ENCODE measurements at regions not wholly inside any gene's neighbourhood (a gene's known extent, or its start where the extent isn't known, plus 50 kb on each side); places are given as distances from the start of the nearest gene placed in this dataset.

GRCh38 chr2:6776125-6776524, 89.6 kb downstream of the CMPK2 start:
- WGBS (ENCODE audit: insufficient coverage, low coverage, low lambda C conversion rate, missing lambda C conversion rate): 67% methylated on average over 4 of the region's 4 CpGs
- DNase-seq (no peak), ATAC-seq (no peak)
- Histone ChIP-seq H3K4me3 (no peak overlapping the region), H3K4me1 (no peaks in the 10 kb centered on the region), H3K9me3 (no peaks in the 10 kb centered on the region), H3K27ac (no peak overlapping the region), H3K27me3 (no peaks in the 10 kb centered on the region), H3K36me3 (no peaks in the 10 kb centered on the region)
- intact Hi-C loops (cut with DNase I): loop anchor here (10.0 kb wide), 1 partner anchor 421 kb away; no protein-coding TSS in a partner anchor
- TF ChIP-seq CTCF (IDR thresholded peaks at IDR 0.05): no peak
- no peak for TF ChIP-seq POLR2A (IDR thresholded peaks at IDR 0.05)

GRCh38 chr2:6777626-6778025, 88.1 kb downstream of the CMPK2 start:
- 55% methylated on average over 4 of the region's 4 CpGs for whole genome bisulfite sequencing (ENCODE audit: insufficient coverage, low coverage, low lambda C conversion rate, missing lambda C conversion rate)
- ATAC-seq (no peak), DNase-seq (no peak)
- no peak overlapping the region for H3K27ac ChIP-seq
- no peaks in the 10 kb centered on the region for H3K36me3 ChIP-seq
- no peak overlapping the region for H3K4me3 ChIP-seq
- no peaks in the 10 kb centered on the region for H3K9me3 ChIP-seq
- H3K4me1 ChIP-seq: no peaks in the 10 kb centered on the region
- H3K27me3 ChIP-seq: no peaks in the 10 kb centered on the region
- TF ChIP-seq POLR2A (IDR thresholded peaks at IDR 0.05) (no peak), CTCF (IDR thresholded peaks at IDR 0.05) (no peak)
- intact Hi-C loops (cut with DNase I): loop anchor here (10.0 kb wide), 1 partner anchor 423 kb away; no protein-coding TSS in a partner anchor

- H3K4me3 ChIP-seq: no peak overlapping the region
- WGBS (ENCODE audit: insufficient coverage, low coverage, low lambda C conversion rate, missing lambda C conversion rate): 22% methylated on average over 2 of the region's 8 CpGs
- no peaks in the 10 kb centered on the region for H3K9me3 ChIP-seq
- H3K36me3 ChIP-seq: no peaks in the 10 kb centered on the region
- TF ChIP-seq CTCF (IDR thresholded peaks at IDR 0.05) (no peak), POLR2A (IDR thresholded peaks at IDR 0.05) (no peak)
- peak in 2 of 3 donors; percentile 28 to 58 for DNase-seq
- intact Hi-C loops (cut with DNase I): no loop called here
- H3K27ac ChIP-seq: no peak overlapping the region
- no peaks in the 10 kb centered on the region for H3K27me3 ChIP-seq
- H3K4me1 ChIP-seq: no peaks in the 10 kb centered on the region
- ATAC-seq: peak; percentile 30 to 53 (median 40)
Observed at GRCh38 chr2:6780765-6781274, 84.9 kb downstream of the CMPK2 start.

GRCh38 chr2:6782517-6783237, 83.0 kb downstream of the CMPK2 start:
- no peak for ATAC-seq
- TF ChIP-seq POLR2A (IDR thresholded peaks at IDR 0.05): no peak
- no peak for TF ChIP-seq CTCF (IDR thresholded peaks at IDR 0.05)
- Histone ChIP-seq H3K27ac (no peak overlapping the region), H3K4me3 (no peak overlapping the region), H3K4me1 (no peaks in the 10 kb centered on the region), H3K9me3 (no peaks in the 10 kb centered on the region), H3K27me3 (no peaks in the 10 kb centered on the region), H3K36me3 (no peaks in the 10 kb centered on the region)
- 75% methylated on average over 9 of the region's 16 CpGs for WGBS (ENCODE audit: insufficient coverage, low coverage, low lambda C conversion rate, missing lambda C conversion rate)
- no peak for DNase-seq
- intact Hi-C loops (cut with DNase I): no loop called here

All from right lobe of liver (tissue), 6 donors.